Hepatocyte (in vitro differentiated cells): ENCODE measurements at regions not wholly inside any gene's neighbourhood (a gene's known extent, or its start where the extent isn't known, plus 50 kb on each side); places are given as distances from the start of the nearest gene placed in this dataset.

Experiments
- DNase-seq: peaks from one replicate; pipeline ENCODE4 v3.0.0-alpha.2; 2016; ENCODE audit warnings: low spot score
- H2AFZ ChIP-seq: fragments of 200-600 bp; sonication (generic); 2 replicates; pipeline ENCODE4 v1.6.0; 2016; ENCODE audit warnings: antibody characterized with exemption, mild to moderate bottlenecking
- H3K27ac ChIP-seq: fragments of 200-600 bp; sonication (generic); 2 replicates; pipeline ENCODE4 v1.5.1; 2016; ENCODE audit warnings: mild to moderate bottlenecking
- H3K27me3 ChIP-seq: fragments of 200-600 bp; sonication (generic); 2 replicates; pipeline ENCODE4 v1.6.1; 2016
- H3K36me3 ChIP-seq: fragments of 200-600 bp; sonication (generic); replicated peaks from 2 replicates; pipeline ENCODE4 v1.5.1; 2016; ENCODE audit warnings: low read depth; ENCODE audit not compliant: insufficient read depth
- H3K4me1 ChIP-seq: fragments of 200-600 bp; sonication (generic); 2 replicates; pipeline ENCODE4 v1.5.1; 2016; ENCODE audit warnings: mild to moderate bottlenecking, moderate library complexity; ENCODE audit not compliant: insufficient read depth
- H3K4me2 ChIP-seq: fragments of 200-600 bp; sonication (generic); 2 replicates; pipeline ENCODE4 v1.6.0; 2016
- H3K4me3 ChIP-seq: fragments of 200-600 bp; sonication (generic); 2 replicates; pipeline ENCODE4 v1.5.1; 2016; ENCODE audit warnings: mild to moderate bottlenecking
- H3K79me2 ChIP-seq: fragments of 200-600 bp; sonication (generic); 2 replicates; pipeline ENCODE4 v1.6.0; 2017; ENCODE audit warnings: mild to moderate bottlenecking
- H3K9me2 ChIP-seq: fragments of 200-600 bp; sonication (generic); replicated peaks from 2 replicates; pipeline ENCODE4 v1.6.0; 2017; ENCODE audit warnings: mild to moderate bottlenecking; ENCODE audit not compliant: insufficient read depth
- H3K9me3 ChIP-seq: fragments of 200-600 bp; sonication (generic); 2 replicates; pipeline ENCODE4 v1.5.1; 2016; ENCODE audit warnings: low read depth, mild to moderate bottlenecking
- H4K20me1 ChIP-seq: fragments of 200-600 bp; sonication (generic); 2 replicates; pipeline ENCODE4 v1.6.0; 2016; ENCODE audit warnings: mild to moderate bottlenecking; ENCODE audit not compliant: insufficient read depth, poor library complexity, severe bottlenecking
- CTCF ChIP-seq: fragments of 200-600 bp; sonication (generic); IDR thresholded peaks from 2 replicates; pipeline ENCODE4 v1.5.1; 2016; ENCODE audit warnings: antibody characterized with exemption, mild to moderate bottlenecking; ENCODE audit not compliant: poor library complexity
- EZH2 ChIP-seq: fragments of 200-600 bp; sonication (generic); IDR thresholded peaks from 2 replicates; pipeline ENCODE4 v1.6.1; 2016; ENCODE audit warnings: antibody characterized with exemption, mild to moderate bottlenecking, borderline replicate concordance
- EZH2phosphoT487 ChIP-seq: fragments of 200-600 bp; sonication (generic); IDR thresholded peaks from one replicate; pipeline ENCODE4 v1.6.1; 2018; ENCODE audit warnings: antibody characterized with exemption, mild to moderate bottlenecking, low read depth, moderate library complexity; ENCODE audit not compliant: unreplicated experiment, severe bottlenecking
- WGBS: methylation state at CpG from one replicate; pipeline ENCODE4 v1.1.6; 2016; ENCODE audit warnings: low lambda C conversion rate; ENCODE audit errors: missing lambda C conversion rate; 5-methylcytosine and 5-hydroxymethylcytosine counted together

GRCh38 chr6:18595774-18596530, 208.8 kb downstream of the RNF144B start:
- Histone ChIP-seq H3K4me2 (peak overlapping the region; percentile 29), H2AFZ (peak overlapping the region; percentile 10), H3K27ac (no peak overlapping the region), H3K27me3 (no peaks in the 10 kb centered on the region), H3K9me3 (no peaks in the 10 kb centered on the region), H3K79me2 (no peaks in the 10 kb centered on the region), H4K20me1 (no peaks in the 10 kb centered on the region), H3K4me1 (no peaks in the 10 kb centered on the region), H3K4me3 (no peak overlapping the region), H3K36me3 (no peaks in the 10 kb centered on the region), H3K9me2 (no peaks in the 10 kb centered on the region)
- TF ChIP-seq CTCF = peak; percentile 88
- TF ChIP-seq EZH2phosphoT487 = no peak
- 35% methylated on average over 11 of the region's 11 CpGs for WGBS
- DNase-seq = peak; percentile 87

GRCh38 chr6:18596531-18596835, 209.3 kb downstream of the RNF144B start:
- no peaks in the 10 kb centered on the region for H3K4me1 ChIP-seq
- H3K27ac ChIP-seq = no peak overlapping the region
- peak overlapping the region; percentile 29 for H3K4me2 ChIP-seq
- TF ChIP-seq EZH2phosphoT487 (no peak), EZH2 (no peak), CTCF (no peak)
- H3K27me3 ChIP-seq = no peaks in the 10 kb centered on the region
- no peaks in the 10 kb centered on the region for H3K79me2 ChIP-seq
- no peaks in the 10 kb centered on the region for H3K9me2 ChIP-seq
- H4K20me1 ChIP-seq = no peaks in the 10 kb centered on the region
- no peak overlapping the region for H3K4me3 ChIP-seq
- H2AFZ ChIP-seq = peak overlapping the region; percentile 10
- no peak for DNase-seq
- no peaks in the 10 kb centered on the region for H3K9me3 ChIP-seq
- H3K36me3 ChIP-seq = no peaks in the 10 kb centered on the region

GRCh38 chr6:18598551-18599264, 211.6 kb downstream of the RNF144B start:
- DNase-seq = no peak
- H3K27ac ChIP-seq = no peak overlapping the region
- no peaks in the 10 kb centered on the region for H3K9me2 ChIP-seq
- WGBS = 72% methylated on average over 4 of the region's 4 CpGs
- no peak overlapping the region for H3K4me3 ChIP-seq
- H3K27me3 ChIP-seq = no peaks in the 10 kb centered on the region
- TF ChIP-seq CTCF (no peak), EZH2 (no peak), EZH2phosphoT487 (no peak)
- H3K4me1 ChIP-seq = no peaks in the 10 kb centered on the region
- no peaks in the 10 kb centered on the region for H3K79me2 ChIP-seq
- no peaks in the 10 kb centered on the region for H3K36me3 ChIP-seq
- H3K9me3 ChIP-seq = no peaks in the 10 kb centered on the region
- no peaks in the 10 kb centered on the region for H4K20me1 ChIP-seq
- H3K4me2 ChIP-seq = no peak overlapping the region
- no peak overlapping the region for H2AFZ ChIP-seq
